Anterior cingulate cortex (tissue), 58 donors: ENCODE measurements at regions not wholly inside any gene's neighbourhood (a gene's known extent, or its start where the extent isn't known, plus 50 kb on each side); places are given as distances from the start of the nearest gene placed in this dataset.

Experiments used
- DNase-seq, 58 donors: peaks; one replicate each; lab custom pipeline; 2025; lab: John Stamatoyannopoulos, UW

- peak in 25 of 58 donors; percentile 2 to 73 (median 14) for DNase-seq
These were observed 530.1 kb upstream of the NOX3 start for GRCh38 chr6:155985660-155986138.

DNA sequence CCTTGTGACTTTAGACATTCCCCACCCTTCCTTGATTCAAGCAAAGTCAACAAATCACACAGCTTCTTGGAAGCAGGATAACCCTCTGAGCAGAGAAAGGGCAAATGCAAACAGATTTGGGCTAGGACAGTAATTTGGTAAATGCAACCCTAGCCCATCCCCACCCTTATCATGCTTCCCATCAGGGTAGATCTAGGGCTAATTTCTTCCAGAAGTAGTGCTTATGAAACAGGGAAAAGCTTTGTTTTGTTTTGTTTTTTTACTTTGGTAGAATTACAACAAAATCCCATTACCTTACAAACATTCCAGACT is 525.1 kb upstream of the NOX3 start:
- no peak for DNase-seq

DNA sequence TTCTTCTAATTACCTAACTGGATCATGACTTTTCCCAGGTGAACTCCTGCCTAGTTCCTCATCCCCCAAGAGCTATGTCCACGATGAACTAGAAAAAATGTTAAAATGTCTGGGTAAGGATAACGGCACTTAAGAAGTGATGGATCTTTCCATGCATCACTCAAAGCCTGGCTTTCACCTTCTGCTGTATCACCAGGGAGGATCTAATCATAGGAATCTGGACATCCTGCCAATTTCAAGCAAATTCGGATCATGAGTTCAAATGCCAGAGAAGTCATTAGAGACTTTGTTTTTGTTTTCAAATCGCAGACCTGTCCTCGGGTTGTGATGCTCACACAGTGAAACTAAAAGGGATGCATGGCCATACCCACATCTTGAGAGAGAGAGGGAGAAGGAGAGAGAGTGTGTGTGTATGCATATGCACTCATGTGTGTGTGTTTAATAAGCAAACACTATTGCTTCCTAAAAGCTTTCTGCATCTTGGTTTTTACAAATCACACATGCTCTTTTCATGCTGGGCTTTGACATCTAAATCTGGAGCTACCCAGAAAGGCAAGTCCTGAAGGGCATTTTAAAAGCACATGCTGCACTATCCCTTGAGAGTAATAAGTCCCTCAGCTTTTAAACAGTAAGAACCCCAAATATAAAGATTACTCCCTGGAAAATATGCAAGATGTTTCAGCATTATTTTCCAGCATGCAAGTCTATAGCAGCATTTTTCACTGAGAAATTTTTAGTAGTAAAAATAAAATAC is 524.6 kb upstream of the NOX3 start:
- DNase-seq = no peak

- DNase-seq = no peak
These were observed 519.9 kb upstream of the NOX3 start for GRCh38 chr6:155975506-155975905.

DNA sequence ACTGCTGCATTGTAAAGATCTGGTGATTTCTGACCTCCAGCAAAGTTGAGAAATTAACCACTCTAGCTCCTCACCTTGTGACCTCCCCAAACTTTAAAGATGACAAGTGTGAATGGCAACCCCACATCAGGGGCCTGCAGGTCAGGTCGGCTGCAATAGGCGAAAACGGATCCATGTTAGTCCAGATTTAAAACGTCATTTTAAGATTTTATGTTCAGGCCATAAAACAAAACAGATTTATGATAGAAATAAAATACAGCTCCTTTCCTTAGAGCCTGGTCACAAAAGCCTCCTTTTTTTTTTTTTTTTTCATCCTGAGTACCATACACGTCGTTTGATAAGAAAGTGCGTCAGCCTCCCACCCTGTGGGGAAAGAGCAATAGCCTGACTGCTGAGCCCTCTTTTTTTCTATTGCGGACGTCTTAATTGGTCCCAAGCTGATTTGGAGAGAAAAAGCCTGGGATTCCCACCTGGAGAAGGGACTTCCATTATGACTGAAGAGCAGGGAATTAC is 519.2 kb upstream of the NOX3 start:
- DNase-seq = no peak

DNA sequence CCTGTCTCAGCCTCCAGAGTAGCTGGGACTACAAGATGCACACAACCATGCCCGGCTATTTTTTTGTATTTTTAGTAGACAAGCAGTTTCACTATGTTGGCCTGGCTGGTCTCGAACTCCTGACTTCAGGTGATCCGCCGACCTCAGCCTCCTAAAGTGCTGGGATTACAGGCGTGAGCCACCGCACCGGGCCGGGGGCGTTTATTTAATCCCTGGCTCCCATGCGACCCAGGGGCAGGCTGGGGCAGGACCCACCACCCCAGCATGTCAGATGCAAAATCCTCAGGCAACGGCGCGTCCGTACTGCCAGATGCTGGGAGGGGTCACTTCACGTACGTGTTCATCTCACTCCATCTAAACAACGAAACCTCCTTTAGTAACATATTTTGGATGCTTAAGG is 518.7 kb upstream of the NOX3 start:
- DNase-seq = no peak

GRCh38 chr6:155970876-155971708 is 515.5 kb upstream of the NOX3 start:
- DNase-seq = peak in 2 of 58 donors; percentile 1 to 7

DNA sequence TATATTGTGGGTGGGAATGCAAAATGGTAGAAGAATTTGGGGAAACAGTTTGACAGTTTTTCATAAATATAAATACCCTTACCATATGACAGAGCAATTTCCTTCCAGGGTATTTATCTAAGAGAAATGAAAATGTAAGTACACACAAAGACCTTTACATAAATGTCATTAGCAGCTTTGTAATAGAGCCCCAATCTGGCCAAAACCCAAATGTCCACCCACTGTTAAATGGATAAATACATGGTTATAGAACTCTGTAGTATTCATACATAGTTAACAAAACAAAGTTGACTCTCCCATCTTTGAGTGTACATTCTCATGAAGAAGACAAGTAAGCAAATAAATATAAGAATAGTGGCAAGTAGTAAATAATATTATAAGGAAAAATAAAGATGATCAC is 514.8 kb upstream of the NOX3 start:
- DNase-seq = no peak

DNA sequence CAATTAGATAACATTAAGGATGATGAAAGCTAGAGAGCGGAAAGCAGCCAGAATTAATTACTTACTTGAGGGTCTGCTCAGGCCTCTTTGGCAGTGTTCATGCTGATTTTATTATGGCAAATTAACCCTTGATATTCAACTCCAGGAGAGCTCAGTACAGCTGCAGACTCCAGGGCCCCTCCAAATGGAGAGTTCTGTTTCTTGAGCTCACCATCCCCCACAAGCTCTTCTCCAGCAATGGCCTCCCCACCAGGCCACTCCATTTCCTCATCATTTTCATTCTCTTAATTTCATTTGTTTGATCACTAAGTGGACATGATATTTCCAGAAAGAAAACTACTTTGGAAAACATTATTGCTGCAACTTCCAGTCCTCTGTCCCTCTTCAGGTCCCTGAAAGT is 513.3 kb upstream of the NOX3 start:
- no peak for DNase-seq

- no peak for DNase-seq
These were observed 511.7 kb upstream of the NOX3 start for GRCh38 chr6:155967322-155967721.

- no peak for DNase-seq
These were observed 508.9 kb upstream of the NOX3 start for GRCh38 chr6:155964544-155964943.

DNA sequence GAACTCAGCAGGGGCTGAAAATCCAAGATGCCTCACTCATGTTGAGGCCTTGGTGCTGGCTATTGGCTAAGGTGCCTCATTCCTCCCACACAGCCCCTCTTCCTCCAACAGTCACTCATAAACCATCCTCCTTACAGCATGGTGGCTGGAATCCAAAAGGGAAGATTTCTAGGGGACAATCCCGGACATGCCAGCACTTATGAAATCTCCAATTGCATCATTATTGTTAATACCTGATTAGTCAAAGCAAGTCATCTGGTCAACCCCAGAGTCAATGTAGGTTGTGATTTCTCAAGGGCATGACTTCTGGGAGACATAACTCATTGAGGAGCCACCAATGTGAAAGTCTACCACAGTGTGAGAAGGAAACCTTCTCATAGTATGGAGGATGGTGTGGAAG is 506.6 kb upstream of the NOX3 start:
- DNase-seq = no peak

DNA sequence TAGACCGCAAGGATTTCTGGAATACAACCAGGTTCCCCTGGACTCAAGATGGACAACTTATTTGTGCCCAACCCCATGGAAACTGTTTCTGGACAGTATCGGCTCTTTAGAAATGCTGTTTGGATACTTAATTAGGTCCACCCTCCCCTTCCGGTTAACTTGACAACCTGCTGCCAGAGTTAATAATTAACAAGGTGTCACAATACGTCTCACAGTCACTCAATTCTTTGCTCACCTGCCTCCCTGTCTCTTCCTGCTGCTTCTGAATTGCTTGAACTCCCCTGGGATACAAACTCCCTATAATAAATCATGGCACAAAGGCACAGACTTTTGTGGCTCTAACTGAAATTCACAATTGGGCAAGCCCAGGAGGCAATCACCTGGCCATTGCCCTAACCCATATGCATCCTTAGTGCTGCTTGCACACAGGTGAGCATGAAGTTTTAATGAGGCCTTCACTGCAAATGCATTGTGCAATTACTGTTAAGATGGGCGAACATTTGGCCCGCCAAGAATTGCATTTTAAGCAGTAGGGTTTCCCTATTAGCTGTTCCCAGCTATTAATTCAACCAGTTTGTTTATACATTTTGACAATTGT is 504.4 kb upstream of the NOX3 start:
- DNase-seq = no peak

GRCh38 chr6:155958550-155958949 is 502.9 kb upstream of the NOX3 start:
- no peak for DNase-seq

GRCh38 chr6:155955038-155955437 is 499.4 kb upstream of the NOX3 start:
- DNase-seq = no peak

- DNase-seq = no peak
These were observed 498.5 kb upstream of the NOX3 start for GRCh38 chr6:155954149-155954548.

- no peak for DNase-seq
These were observed 493.6 kb upstream of the NOX3 start for GRCh38 chr6:155949256-155949655.

DNA sequence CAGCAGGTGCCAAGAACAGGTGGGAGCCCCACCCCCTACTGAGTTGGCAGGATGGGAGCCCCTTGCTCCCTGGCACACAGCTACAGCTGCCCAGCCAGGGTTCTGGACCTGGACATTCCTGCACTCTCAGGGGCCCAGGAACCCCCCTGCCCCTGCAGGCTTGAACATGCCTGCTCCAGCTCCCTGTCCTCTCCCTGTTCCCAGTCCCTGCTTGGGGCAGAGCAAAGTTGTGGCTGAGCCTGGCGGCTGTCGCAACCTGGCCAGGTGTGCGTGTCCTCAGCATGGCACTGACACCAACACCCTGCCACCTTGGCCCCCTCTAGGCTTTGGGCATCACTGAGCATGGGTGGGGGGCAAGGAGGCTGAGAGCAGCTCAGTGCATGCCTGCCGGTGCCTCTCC is 491.2 kb upstream of the NOX3 start:
- DNase-seq = no peak

GRCh38 chr6:155943635-155944034 is 488.0 kb upstream of the NOX3 start:
- DNase-seq = no peak

DNA sequence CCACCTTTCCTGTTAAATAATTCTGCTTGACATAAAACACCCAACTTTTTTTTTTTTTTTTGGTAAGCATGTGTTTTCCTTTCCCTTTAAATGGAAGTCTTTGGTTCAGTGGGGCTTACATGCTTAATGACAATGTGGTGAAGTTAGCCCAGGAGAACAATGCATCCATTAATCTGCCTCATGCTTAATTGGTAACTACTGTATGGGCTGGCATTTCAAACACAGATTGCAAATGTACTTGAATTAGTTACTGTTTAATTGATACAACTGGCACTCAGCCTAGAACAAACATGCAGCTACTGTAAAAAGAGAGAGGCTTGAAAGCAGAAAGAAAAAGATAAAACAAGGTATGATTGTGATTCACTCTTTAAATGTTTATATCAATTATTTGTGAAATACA is 483.6 kb upstream of the NOX3 start:
- DNase-seq = no peak

- no peak for DNase-seq
These were observed 480.9 kb upstream of the NOX3 start for GRCh38 chr6:155936551-155936950.
